ENCODE measurements at regions not wholly inside any gene's neighbourhood (a gene's known extent, or its start where the extent isn't known, plus 50 kb on each side); places are given as distances from the start of the nearest gene placed in this dataset.

DNA sequence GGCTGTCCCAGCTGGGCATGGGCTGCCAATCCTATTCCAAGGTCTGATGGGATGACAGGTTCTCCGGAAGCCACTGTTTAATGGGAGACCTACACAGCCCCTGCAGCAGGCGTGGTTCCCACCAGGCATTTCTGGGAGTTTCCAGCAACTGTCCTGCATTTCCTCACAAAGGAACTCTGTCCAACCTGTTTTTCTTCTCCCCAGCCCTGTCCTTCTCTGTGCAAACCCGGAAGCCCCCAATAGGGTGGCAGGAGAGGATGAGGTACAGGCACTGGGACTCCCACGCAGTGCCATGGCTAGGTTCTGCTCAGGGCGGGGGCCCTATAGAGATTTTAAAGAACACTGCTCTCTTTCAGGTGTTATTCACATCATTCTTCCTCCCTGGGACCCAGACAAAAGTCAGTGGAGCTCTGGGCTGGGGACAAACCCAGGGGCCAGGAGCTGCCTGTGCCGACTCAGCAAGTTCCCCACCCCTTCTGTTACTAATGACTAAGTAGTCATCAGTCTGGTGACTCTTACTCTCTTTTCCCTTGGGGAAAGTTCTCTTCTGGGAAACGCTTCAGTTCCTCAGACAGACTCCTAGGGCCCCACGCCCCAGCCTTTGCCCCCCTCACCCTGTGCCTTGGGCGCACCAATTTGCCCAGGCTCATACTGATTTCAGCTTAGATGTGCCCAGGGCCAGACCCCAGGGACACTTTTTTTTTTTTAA, 97.7 kb downstream of the CD47 start:
- TF ChIP-seq, protein P1, sequence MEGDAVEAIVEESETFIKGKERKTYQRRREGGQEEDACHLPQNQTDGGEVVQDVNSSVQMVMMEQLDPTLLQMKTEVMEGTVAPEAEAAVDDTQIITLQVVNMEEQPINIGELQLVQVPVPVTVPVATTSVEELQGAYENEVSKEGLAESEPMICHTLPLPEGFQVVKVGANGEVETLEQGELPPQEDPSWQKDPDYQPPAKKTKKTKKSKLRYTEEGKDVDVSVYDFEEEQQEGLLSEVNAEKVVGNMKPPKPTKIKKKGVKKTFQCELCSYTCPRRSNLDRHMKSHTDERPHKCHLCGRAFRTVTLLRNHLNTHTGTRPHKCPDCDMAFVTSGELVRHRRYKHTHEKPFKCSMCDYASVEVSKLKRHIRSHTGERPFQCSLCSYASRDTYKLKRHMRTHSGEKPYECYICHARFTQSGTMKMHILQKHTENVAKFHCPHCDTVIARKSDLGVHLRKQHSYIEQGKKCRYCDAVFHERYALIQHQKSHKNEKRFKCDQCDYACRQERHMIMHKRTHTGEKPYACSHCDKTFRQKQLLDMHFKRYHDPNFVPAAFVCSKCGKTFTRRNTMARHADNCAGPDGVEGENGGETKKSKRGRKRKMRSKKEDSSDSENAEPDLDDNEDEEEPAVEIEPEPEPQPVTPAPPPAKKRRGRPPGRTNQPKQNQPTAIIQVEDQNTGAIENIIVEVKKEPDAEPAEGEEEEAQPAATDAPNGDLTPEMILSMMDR (IDR thresholded peaks at IDR 0.05; ENCODE audit: unreplicated experiment), result no peak
- Mint-ChIP-seq H3K27ac (ENCODE audit: unreplicated experiment) (peak overlapping the region; percentile 50), H3K27me3 (ENCODE audit: unreplicated experiment) (no peaks in the 10 kb centered on the region), H3K9me3 (ENCODE audit: low read depth, unreplicated experiment) (no peaks in the 10 kb centered on the region), H3K4me1 (ENCODE audit: low read depth, unreplicated experiment) (peaks cover 59% of the 10 kb centered on the region), H3K36me3 (ENCODE audit: insufficient read depth, unreplicated experiment) (peaks cover 19% of the 10 kb centered on the region), H3K4me3 (ENCODE audit: low read depth, unreplicated experiment) (no peak overlapping the region)
- CTCF ChIA-PET, result interaction anchor here (0.5 to 1.1 kb wide), 2 partner anchors 9 to 484 kb away, joined by 3 read pairs; no protein-coding TSS in a partner anchor
- peak; percentile 67 for DNase-seq
- BruUV-seq (replicated peaks), result no TSS peak
- intact Hi-C loops (cut with micrococcal nuclease; ENCODE audit: unreplicated experiment), result loop anchor here (10.0 kb wide), 1 partner anchor 142 kb away; no protein-coding TSS in a partner anchor

DNA sequence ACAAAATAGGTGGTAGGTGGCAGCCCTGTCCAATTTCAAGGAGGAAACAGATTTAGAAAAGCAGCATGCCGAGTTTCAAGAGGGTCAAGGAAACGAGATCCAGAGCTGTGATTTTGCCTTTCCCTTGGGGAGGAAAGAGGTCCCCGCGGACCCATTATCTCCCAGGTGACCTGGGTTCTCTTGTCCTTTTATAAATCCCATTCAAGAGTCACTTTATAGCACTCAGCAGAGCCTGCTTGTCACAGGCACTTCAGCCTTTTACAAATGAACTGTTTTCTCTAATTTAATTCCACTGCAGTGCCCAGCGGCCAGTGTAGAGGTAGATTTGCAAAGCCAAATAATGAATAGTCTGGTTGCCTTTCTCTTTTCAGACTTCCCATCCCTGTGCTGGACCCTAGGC, 99.9 kb downstream of the CD47 start:
- no TSS peak for BruUV-seq (replicated peaks)
- H3K9me3 Mint-ChIP-seq (ENCODE audit: low read depth, unreplicated experiment), result no peaks in the 10 kb centered on the region
- H3K27ac Mint-ChIP-seq (ENCODE audit: unreplicated experiment), result no peak overlapping the region
- intact Hi-C loops (cut with micrococcal nuclease; ENCODE audit: unreplicated experiment), result loop anchor here (10.0 kb wide), 1 partner anchor 144 kb away; no protein-coding TSS in a partner anchor
- H3K36me3 Mint-ChIP-seq (ENCODE audit: insufficient read depth, unreplicated experiment), result peaks cover 29% of the 10 kb centered on the region
- DNase-seq, result no peak
- peaks cover 63% of the 10 kb centered on the region for H3K4me1 Mint-ChIP-seq (ENCODE audit: low read depth, unreplicated experiment)
- H3K4me3 Mint-ChIP-seq (ENCODE audit: low read depth, unreplicated experiment), result no peak overlapping the region
- TF ChIP-seq, protein P1 (IDR thresholded peaks at IDR 0.05; ENCODE audit: unreplicated experiment), result no peak
- CTCF ChIA-PET, result no interaction called here
- H3K27me3 Mint-ChIP-seq (ENCODE audit: unreplicated experiment), result no peaks in the 10 kb centered on the region

DNA sequence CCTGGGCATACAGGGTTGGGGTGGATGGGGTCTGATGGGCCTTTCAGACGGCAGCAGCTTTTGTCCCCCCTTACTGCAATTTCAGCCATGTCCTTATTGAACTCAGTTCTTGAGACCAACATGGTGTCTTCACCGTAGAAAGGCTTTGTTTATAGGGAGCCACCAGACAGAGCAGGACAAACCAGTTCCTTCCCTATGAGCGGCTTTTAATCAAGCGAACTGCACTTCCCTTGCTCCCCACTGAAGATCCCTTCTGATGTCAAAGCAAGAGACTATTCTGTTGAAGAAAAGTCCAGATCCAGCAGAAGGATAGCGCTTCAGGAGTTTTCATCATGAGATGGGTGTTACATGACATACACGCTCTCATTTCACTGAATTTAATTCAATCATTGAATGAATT, 100.4 kb downstream of the CD47 start:
- TF ChIP-seq, protein P1 (IDR thresholded peaks at IDR 0.05; ENCODE audit: unreplicated experiment), result no peak
- no TSS peak for BruUV-seq (replicated peaks)
- Mint-ChIP-seq H3K36me3 (ENCODE audit: insufficient read depth, unreplicated experiment) (peaks cover 29% of the 10 kb centered on the region), H3K4me1 (ENCODE audit: low read depth, unreplicated experiment) (peaks cover 67% of the 10 kb centered on the region), H3K27ac (ENCODE audit: unreplicated experiment) (no peak overlapping the region), H3K4me3 (ENCODE audit: low read depth, unreplicated experiment) (no peak overlapping the region), H3K9me3 (ENCODE audit: low read depth, unreplicated experiment) (no peaks in the 10 kb centered on the region), H3K27me3 (ENCODE audit: unreplicated experiment) (no peaks in the 10 kb centered on the region)
- intact Hi-C loops (cut with micrococcal nuclease; ENCODE audit: unreplicated experiment), result loop anchor here (10.0 kb wide), 1 partner anchor 144 kb away; no protein-coding TSS in a partner anchor
- CTCF ChIA-PET, result no interaction called here
- no peak for DNase-seq

DNA sequence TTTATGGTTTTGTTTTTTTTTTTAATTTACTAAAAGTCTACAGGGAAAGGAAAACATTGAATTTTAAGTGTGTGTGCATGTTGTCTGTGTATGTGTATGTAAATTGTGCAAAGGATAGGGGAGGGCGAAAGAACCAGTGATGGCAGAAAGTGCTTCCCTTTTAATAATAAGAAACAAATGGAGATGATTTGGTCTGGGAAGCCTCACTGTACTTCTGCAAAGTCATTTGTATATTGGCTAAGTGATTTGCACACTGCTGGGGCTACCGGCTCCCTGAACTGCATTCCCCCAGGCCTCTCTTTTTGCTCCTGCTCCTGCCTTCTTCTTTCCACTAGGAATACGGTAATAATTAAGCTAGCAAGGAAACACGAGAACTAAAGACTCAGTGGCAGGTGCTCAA, 101.2 kb downstream of the CD47 start:
- CTCF ChIA-PET, result no interaction called here
- H3K36me3 Mint-ChIP-seq (ENCODE audit: insufficient read depth, unreplicated experiment), result peaks cover 29% of the 10 kb centered on the region
- TF ChIP-seq, protein P1 (IDR thresholded peaks at IDR 0.05; ENCODE audit: unreplicated experiment), result no peak
- H3K4me3 Mint-ChIP-seq (ENCODE audit: low read depth, unreplicated experiment), result no peak overlapping the region
- no TSS peak for BruUV-seq (replicated peaks)
- H3K4me1 Mint-ChIP-seq (ENCODE audit: low read depth, unreplicated experiment), result peaks cover 70% of the 10 kb centered on the region
- DNase-seq, result no peak
- H3K9me3 Mint-ChIP-seq (ENCODE audit: low read depth, unreplicated experiment), result no peaks in the 10 kb centered on the region
- no peaks in the 10 kb centered on the region for H3K27me3 Mint-ChIP-seq (ENCODE audit: unreplicated experiment)
- no peak overlapping the region for H3K27ac Mint-ChIP-seq (ENCODE audit: unreplicated experiment)
- intact Hi-C loops (cut with micrococcal nuclease; ENCODE audit: unreplicated experiment), result loop anchor here (5.0 to 10.0 kb wide), 2 partner anchors 62 to 145 kb away; no protein-coding TSS in a partner anchor
